Neuronal stem cell (in vitro differentiated cells): ENCODE measurements at regions not wholly inside any gene's neighbourhood (a gene's known extent, or its start where the extent isn't known, plus 50 kb on each side); places are given as distances from the start of the nearest gene placed in this dataset.

Source experiments
- DNase-seq: peaks from one replicate; pipeline ENCODE4 v3.0.0-alpha.2; 2013; ENCODE audit warnings: low spot score
- H2AFZ ChIP-seq: one replicate; pipeline ENCODE4 v1.6.1; 2013; ENCODE audit warnings: mild to moderate bottlenecking, low read length, inconsistent platforms
- H2AK5ac ChIP-seq: 2 replicates; pipeline ENCODE4 v1.6.1; 2013; ENCODE audit warnings: low read depth, mild to moderate bottlenecking, inconsistent platforms, low read length, moderate library complexity, mixed read lengths
- H2BK120ac ChIP-seq: 2 replicates; pipeline ENCODE4 v1.6.1; 2013; ENCODE audit warnings: low read depth, mild to moderate bottlenecking, inconsistent platforms, low read length, moderate library complexity, mixed read lengths
- H2BK12ac ChIP-seq: one replicate; pipeline ENCODE4 v1.6.1; 2013; ENCODE audit warnings: low read length, inconsistent platforms
- H2BK15ac ChIP-seq: 2 replicates; pipeline ENCODE4 v1.6.1; 2013; ENCODE audit warnings: mild to moderate bottlenecking, low read length, inconsistent platforms, mixed read lengths
- H2BK5ac ChIP-seq: one replicate; pipeline ENCODE4 v1.6.1; 2013; ENCODE audit warnings: inconsistent platforms, mild to moderate bottlenecking, low read length, moderate library complexity
- H3K14ac ChIP-seq: one replicate; pipeline ENCODE4 v1.6.1; 2013; ENCODE audit warnings: low read length, inconsistent platforms
- H3K18ac ChIP-seq: 2 replicates; pipeline ENCODE4 v1.6.1; 2013; ENCODE audit warnings: low read length, inconsistent platforms
- H3K23ac ChIP-seq: 2 replicates; pipeline ENCODE4 v1.6.1; 2013; ENCODE audit warnings: low read depth, mild to moderate bottlenecking, mixed read lengths, low read length, inconsistent platforms; ENCODE audit not compliant: poor library complexity
- H3K27ac ChIP-seq: replicated peaks from 3 replicates; pipeline ENCODE4 v1.5.1; 2013; ENCODE audit warnings: low read length, inconsistent platforms
- H3K27me3 ChIP-seq, 3 experiments: 2 replicates each; pipeline ENCODE4 v1.6.1; 2013; ENCODE audit warnings: low read length in 3 of 3, mild to moderate bottlenecking in 2 of 3, inconsistent platforms in 1 of 3, low read depth in 1 of 3, mixed read lengths in 1 of 3, moderate library complexity in 1 of 3; ENCODE audit not compliant: control insufficient read depth in 3 of 3, insufficient read depth in 3 of 3
- H3K36me3 ChIP-seq, 2 donors: replicated peaks in 1 of 2; 2 replicates each; pipeline ENCODE4 v1.6.1; 2013; ENCODE audit warnings: low read length in 2 of 2; ENCODE audit not compliant: control insufficient read depth in 2 of 2, insufficient read depth in 2 of 2
- H3K4ac ChIP-seq: 2 replicates; pipeline ENCODE4 v1.6.1; 2013; ENCODE audit warnings: inconsistent platforms, mild to moderate bottlenecking, low read length, moderate library complexity
- H3K4me1 ChIP-seq, 2 donors: 1 replicate in 1 of 2; 2 replicates in 1 of 2; pipeline ENCODE4 v1.6.1; 2013; ENCODE audit warnings: low read length in 2 of 2, low read depth in 1 of 2; ENCODE audit not compliant: control insufficient read depth in 2 of 2, insufficient read depth in 1 of 2
- H3K4me2 ChIP-seq: one replicate; pipeline ENCODE4 v1.6.1; 2013; ENCODE audit warnings: mild to moderate bottlenecking, low read length, inconsistent platforms; ENCODE audit not compliant: insufficient read depth, poor library complexity, severe bottlenecking
- H3K4me3 ChIP-seq, 2 donors: 2 replicates each; pipeline ENCODE4 v1.5.1; 2013; ENCODE audit warnings: low read length in 2 of 2, mild to moderate bottlenecking in 2 of 2, inconsistent platforms in 1 of 2, moderate library complexity in 1 of 2
- H3K79me1 ChIP-seq: one replicate; pipeline ENCODE4 v1.6.1; 2013; ENCODE audit warnings: low read depth, mild to moderate bottlenecking, inconsistent platforms, low read length, moderate library complexity
- H3K9ac ChIP-seq: one replicate; pipeline ENCODE4 v1.6.1; 2013; ENCODE audit warnings: mild to moderate bottlenecking, low read depth, low read length, inconsistent platforms; ENCODE audit not compliant: poor library complexity
- H3K9me3 ChIP-seq, 2 donors: replicated peaks in 1 of 2; 2 replicates each; pipeline versions ENCODE3 to v1.6.1; 2013; ENCODE audit warnings: low read length in 2 of 2, mild to moderate bottlenecking in 2 of 2, inconsistent platforms in 1 of 2, low read depth in 1 of 2, mixed read lengths in 1 of 2, moderate library complexity in 1 of 2; ENCODE audit not compliant: control insufficient read depth in 2 of 2, insufficient read depth in 1 of 2
- H4K8ac ChIP-seq: one replicate; pipeline ENCODE4 v1.6.1; 2013; ENCODE audit warnings: low read depth, mild to moderate bottlenecking, inconsistent platforms, low read length, moderate library complexity
- H4K91ac ChIP-seq: one replicate; pipeline ENCODE4 v1.6.1; 2013; ENCODE audit warnings: low read length, low read depth, mild to moderate bottlenecking, inconsistent platforms; ENCODE audit not compliant: poor library complexity
- WGBS, 2 donors: extraction: QIAGEN DNeasy Blood & Tissue Kit; methylation state at CpG; one replicate each; pipeline ENCODE4 v1.1.7; 2013; ENCODE audit warnings: missing lambda C conversion rate in 2 of 2, mixed read lengths in 1 of 2; ENCODE audit not compliant: insufficient read length in 2 of 2, insufficient replicate concordance in 1 of 2; ENCODE audit errors: extremely low coverage in 2 of 2; 5-methylcytosine and 5-hydroxymethylcytosine counted together

DNA sequence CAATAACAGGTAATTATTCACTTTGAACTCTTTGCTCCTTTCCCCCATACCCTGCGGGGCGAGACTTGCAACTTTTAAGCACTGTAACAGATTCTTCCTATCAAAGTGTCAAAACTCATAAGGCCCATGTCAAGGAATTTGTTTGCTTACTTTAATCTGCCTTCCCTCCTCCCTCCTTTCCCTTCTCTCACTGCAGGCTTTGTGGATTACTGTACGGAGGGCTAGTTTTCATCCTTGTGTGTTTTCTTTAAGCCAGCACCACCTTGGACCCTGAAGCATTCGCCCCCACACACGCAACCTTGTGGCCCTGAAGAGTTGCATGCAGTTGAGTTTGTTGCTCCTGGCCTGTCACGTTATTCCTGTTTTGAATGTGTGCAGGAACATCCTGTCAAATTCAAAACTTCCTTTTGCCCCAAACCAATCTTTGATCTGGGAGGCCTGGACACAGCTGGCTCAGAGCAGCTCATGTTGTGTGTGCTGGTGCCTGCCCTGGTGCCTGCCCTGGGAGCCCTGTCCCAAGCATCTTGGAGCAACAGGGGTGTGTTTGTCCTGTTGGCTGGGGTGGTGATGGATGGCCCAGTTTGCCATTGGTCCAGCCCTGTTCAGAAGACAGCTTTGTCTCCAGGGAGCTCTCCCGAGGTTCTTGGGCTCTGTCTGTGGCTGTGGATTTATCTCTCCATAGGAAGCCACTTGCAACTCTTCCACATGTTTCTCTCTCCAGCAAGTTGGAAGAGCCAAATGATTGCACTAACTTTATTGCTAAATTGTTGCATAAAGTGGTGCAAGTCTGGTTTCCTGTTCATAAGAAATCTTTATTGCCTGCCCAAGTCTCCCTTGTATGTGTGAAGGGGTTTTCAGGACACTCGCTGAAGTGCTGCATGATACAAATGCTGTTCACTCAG, 199.6 kb downstream of the VAPA start:
- H4K8ac ChIP-seq = no peak overlapping the region
- H2BK120ac ChIP-seq = no peak overlapping the region
- no peak for DNase-seq
- H2BK12ac ChIP-seq = no peak overlapping the region
- H2BK5ac ChIP-seq = no peak overlapping the region
- H3K9ac ChIP-seq = no peak overlapping the region
- no peak overlapping the region for H2AK5ac ChIP-seq
- peak overlapping the region; percentile 39 for H2AFZ ChIP-seq
- H3K4ac ChIP-seq = no peak overlapping the region
- WGBS, 2 donors = no CpG with 5 or more reads among the region's 8 CpGs
- no peaks in the 10 kb centered on the region for H3K27me3 ChIP-seq
- no peak overlapping the region for H3K27ac ChIP-seq
- no peaks in the 10 kb centered on the region for H3K9me3 ChIP-seq
- H3K18ac ChIP-seq = no peak overlapping the region
- no peak overlapping the region for H2BK15ac ChIP-seq
- H3K4me2 ChIP-seq = no peak overlapping the region
- H3K36me3 ChIP-seq = no peaks in the 10 kb centered on the region
- H3K14ac ChIP-seq = no peak overlapping the region
- no peaks in the 10 kb centered on the region for H3K79me1 ChIP-seq
- H3K4me3 ChIP-seq = no peak overlapping the region
- H3K4me1 ChIP-seq = peaks cover 3 to 6% of the 10 kb centered on the region in 2 donors
- H3K23ac ChIP-seq = no peak overlapping the region
- H4K91ac ChIP-seq = no peak overlapping the region

DNA sequence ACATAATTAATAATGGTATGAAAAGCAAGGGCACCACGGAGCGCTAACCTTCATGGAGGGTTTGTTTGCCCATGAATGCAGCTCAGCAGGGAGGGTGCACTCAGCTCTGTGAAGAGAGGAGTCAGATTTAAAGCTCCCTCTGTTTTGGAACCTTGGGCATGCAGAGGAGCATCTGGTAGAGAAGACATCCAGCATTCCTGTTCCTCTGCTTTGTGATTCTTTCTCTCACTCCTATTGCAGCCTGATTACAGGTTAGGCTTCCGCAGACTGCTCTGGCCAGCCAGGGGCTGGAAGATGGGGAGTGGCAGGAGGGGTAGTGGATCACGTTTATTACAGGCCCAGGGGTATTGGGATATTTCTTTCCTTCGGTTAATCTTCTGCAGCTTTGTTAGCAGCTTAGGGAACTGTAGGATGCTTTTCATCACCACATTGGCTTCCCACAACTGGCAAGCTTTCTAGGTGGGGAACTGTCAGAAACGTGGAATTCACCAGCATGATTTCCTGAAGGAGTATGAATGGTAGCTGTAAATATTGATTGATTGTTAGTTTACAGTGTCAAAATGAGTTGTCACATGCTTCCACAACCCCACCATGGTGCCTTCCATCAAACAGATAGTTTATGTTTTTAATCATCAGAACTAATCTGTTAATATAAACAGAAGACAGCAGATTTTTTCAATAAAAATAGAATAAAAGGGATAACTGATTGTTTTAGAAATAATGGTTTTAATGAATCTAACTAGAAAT, 201.1 kb downstream of the VAPA start:
- Histone ChIP-seq H2AK5ac (no peak overlapping the region), H3K23ac (no peak overlapping the region), H3K9me3 (peaks cover 0 to 4% of the 10 kb centered on the region in 2 donors), H2BK12ac (no peak overlapping the region), H2BK5ac (no peak overlapping the region), H3K79me1 (no peaks in the 10 kb centered on the region), H3K36me3 (no peaks in the 10 kb centered on the region), H3K18ac (no peak overlapping the region), H3K4me3 (no peak overlapping the region), H3K27ac (no peak overlapping the region), H2BK15ac (no peak overlapping the region), H2BK120ac (no peak overlapping the region), H4K8ac (no peak overlapping the region), H3K4ac (no peak overlapping the region), H3K27me3 (no peaks in the 10 kb centered on the region), H3K4me1 (peaks cover 3 to 6% of the 10 kb centered on the region in 2 donors), H3K14ac (no peak overlapping the region), H2AFZ (peak overlapping the region; percentile 21), H3K9ac (no peak overlapping the region), H3K4me2 (no peak overlapping the region), H4K91ac (no peak overlapping the region)
- no peak for DNase-seq
- no CpG with 5 or more reads among the region's 6 CpGs for WGBS, 2 donors

DNA sequence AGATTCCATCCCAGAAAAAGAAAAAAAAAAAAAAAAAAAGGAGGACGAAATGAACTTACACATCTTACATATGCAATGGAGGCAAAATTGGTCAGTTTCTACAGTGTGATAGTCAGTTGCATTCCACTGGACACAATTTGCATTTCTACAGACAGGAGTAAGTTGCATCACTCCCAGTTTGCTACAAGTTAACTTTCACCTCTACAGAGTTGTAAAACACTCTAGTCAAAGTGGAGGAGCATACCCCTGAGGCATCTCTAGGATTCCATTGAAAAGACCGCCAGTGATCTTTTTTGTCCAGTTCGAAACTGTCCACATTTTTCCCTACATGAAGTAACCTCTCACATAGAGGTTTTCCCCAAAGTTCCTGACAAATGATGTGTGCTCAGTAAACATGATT, 202.8 kb downstream of the VAPA start:
- Histone ChIP-seq H3K14ac (no peak overlapping the region), H3K18ac (no peak overlapping the region), H3K36me3 (no peaks in the 10 kb centered on the region), H3K9ac (no peak overlapping the region), H2AFZ (no peak overlapping the region), H3K4ac (no peak overlapping the region), H4K91ac (no peak overlapping the region), H2BK120ac (no peak overlapping the region), H3K27ac (no peak overlapping the region), H3K4me1 (peaks cover 3 to 6% of the 10 kb centered on the region in 2 donors), H3K9me3 (peaks cover 2 to 4% of the 10 kb centered on the region in 2 donors), H2BK15ac (no peak overlapping the region), H3K4me3 (no peak overlapping the region), H3K4me2 (no peak overlapping the region), H3K79me1 (no peaks in the 10 kb centered on the region), H2BK5ac (no peak overlapping the region), H3K27me3 (no peaks in the 10 kb centered on the region), H4K8ac (no peak overlapping the region), H2BK12ac (no peak overlapping the region), H2AK5ac (no peak overlapping the region), H3K23ac (no peak overlapping the region)
- no peak for DNase-seq
- WGBS, 2 donors = no CpG with 5 or more reads among the region's 3 CpGs

DNA sequence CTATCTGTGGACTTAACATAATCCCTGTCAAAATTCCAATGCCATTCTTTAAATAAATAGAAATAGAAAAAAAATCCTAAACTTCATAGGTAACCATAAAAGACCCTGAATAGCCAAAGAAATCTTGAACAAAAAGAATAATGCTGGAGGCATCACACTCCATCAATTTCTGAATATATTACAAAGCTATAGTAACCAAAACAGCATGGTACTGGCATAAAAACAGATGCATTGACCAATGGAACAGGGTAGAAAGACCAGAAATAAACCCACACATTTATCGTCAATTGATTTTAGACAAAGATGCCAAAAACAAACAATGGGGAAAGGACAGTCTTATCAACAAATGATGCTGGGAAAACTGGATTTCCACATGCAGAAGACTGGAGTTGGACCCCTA, 205.7 kb downstream of the VAPA start:
- Histone ChIP-seq H2BK120ac (no peak overlapping the region), H2BK15ac (no peak overlapping the region), H3K27me3 (no peaks in the 10 kb centered on the region), H2AK5ac (no peak overlapping the region), H3K4me1 (peaks cover 8 to 18% of the 10 kb centered on the region in 2 donors), H3K4ac (no peak overlapping the region), H2AFZ (no peak overlapping the region), H3K9ac (no peak overlapping the region), H3K4me2 (no peak overlapping the region), H3K36me3 (no peaks in the 10 kb centered on the region), H3K79me1 (no peaks in the 10 kb centered on the region), H3K4me3 (no peak overlapping the region), H3K9me3 (peaks cover 2 to 4% of the 10 kb centered on the region in 2 donors), H4K8ac (no peak overlapping the region), H3K23ac (no peak overlapping the region), H3K14ac (no peak overlapping the region), H4K91ac (no peak overlapping the region), H2BK5ac (no peak overlapping the region), H3K18ac (no peak overlapping the region), H2BK12ac (no peak overlapping the region), H3K27ac (no peak overlapping the region)
- no peak for DNase-seq
- no CpG with 5 or more reads among the region's 1 CpG for WGBS, 2 donors
